ENCODE measurements at regions not wholly inside any gene's neighbourhood (a gene's known extent, or its start where the extent isn't known, plus 50 kb on each side); places are given as distances from the start of the nearest gene placed in this dataset.

DNA sequence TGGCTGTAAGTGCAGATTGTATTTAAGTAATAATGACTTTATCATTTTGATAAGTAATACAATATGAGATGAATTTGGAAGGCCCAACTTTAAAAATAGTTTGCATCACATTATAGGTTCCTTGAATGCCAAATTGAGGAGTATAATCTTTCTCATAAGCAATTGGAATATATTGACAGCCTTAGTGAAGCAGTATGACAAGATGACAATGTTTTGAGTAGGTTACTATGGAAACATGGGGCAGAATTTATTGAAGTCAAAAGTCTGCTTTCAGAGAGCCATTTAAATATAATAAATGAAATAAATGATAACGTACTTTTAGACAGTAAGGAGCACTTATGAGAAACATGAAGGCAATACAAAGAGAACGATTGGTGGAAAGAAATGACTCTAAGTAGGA, 776.4 kb downstream of the TECRL start:
- no peak for DNase-seq (ENCODE audit: low read depth, low spot score)

- no peak for DNase-seq (ENCODE audit: low read depth, low spot score)
Measured at GRCh38 chr4:63620271-63620670, 789.0 kb downstream of the TECRL start.

GRCh38 chr4:63619771-63620170, 789.5 kb downstream of the TECRL start:
- no peak for DNase-seq (ENCODE audit: low read depth, low spot score)

DNA sequence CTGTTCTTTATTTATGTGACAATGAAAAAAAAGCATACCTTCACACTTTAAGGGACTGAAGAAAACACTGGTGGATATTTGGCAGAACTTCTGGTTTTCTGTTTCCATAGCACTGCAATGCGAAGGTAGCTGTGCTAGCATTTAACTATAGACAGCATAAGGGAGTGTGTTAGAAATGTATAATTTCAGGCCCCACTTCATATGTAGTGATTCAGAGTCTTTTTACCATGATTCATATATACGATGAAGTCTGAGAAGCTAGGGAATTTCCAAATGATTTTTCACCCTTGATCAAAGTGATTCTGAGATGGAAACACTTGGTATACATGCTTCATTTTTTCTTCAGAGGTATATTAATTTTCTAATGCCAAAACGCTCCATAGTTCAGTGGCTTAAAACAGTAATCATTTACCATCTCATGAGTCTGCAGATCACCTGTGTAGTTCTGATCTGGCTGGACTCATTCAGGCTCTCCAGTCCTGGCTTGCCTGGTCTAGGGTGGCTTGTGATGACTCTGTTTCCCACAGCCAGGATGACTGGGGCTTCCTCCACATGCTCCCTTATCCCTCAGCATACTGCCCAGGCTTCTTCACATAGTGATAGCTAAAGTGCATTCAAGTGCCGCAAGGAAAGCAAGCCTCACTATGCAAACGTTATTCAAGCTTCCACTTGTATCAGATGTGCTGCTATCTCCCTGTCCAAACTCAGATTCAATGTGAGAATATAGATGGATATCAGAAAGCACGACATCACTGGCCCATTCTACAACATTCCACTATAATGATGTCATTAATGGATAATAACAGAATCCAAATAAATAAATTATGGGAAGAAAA, 790.1 kb downstream of the TECRL start:
- DNase-seq (ENCODE audit: low read depth, low spot score): no peak

GRCh38 chr4:63607169-63607872, 801.9 kb downstream of the TECRL start:
- DNase-seq (ENCODE audit: low read depth, low spot score): no peak

- no peak for DNase-seq (ENCODE audit: low read depth, low spot score)
Measured at GRCh38 chr4:63589796-63590195, 819.5 kb downstream of the TECRL start.

GRCh38 chr4:63583561-63583960, 825.7 kb downstream of the TECRL start:
- no peak for DNase-seq (ENCODE audit: low read depth, low spot score)

- no peak for DNase-seq (ENCODE audit: low read depth, low spot score)
Measured at GRCh38 chr4:63583007-63583406, 826.2 kb downstream of the TECRL start.

- DNase-seq (ENCODE audit: low read depth, low spot score): no peak
Measured at GRCh38 chr4:63580796-63581475, 828.3 kb downstream of the TECRL start.

DNA sequence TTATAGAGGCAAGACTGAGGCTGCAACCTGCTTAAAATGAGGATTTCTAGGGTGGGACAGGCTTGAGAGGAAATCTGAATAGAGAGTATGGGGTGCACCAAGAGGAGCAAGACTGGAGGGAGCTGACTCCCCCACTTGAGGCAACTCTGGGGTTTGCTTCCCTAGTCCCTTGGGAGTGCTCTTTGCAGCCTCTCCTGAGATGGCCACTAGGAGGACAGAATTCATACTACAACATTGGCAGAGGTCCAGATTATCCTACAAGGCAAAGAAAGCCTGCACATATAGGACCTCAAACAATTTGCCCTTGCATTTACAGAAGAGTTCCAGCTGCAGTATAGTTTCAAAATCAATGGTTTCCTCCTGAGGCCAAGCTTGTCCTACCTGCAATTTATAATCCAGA, 830.9 kb downstream of the TECRL start:
- DNase-seq (ENCODE audit: low read depth, low spot score): no peak

DNA sequence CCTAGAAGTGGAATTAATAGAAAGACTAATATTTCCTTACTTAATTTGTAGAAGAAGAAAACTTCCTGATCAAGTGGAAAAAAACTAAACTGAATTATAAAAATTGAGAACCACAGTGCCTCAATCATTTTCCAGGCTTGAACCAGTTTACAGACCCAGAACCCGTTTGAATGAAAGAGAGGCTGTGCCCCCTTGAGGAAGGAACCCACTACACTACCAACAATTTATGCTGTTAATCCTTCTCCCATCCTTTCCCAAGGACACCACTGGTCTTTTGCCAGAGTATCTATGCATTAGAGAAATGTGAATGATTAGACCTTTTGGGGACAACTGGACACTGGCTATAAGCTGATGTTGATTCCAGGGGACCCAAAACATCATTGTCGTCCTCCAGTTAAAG, 842.6 kb downstream of the TECRL start:
- DNase-seq (ENCODE audit: low read depth, low spot score): no peak

DNA sequence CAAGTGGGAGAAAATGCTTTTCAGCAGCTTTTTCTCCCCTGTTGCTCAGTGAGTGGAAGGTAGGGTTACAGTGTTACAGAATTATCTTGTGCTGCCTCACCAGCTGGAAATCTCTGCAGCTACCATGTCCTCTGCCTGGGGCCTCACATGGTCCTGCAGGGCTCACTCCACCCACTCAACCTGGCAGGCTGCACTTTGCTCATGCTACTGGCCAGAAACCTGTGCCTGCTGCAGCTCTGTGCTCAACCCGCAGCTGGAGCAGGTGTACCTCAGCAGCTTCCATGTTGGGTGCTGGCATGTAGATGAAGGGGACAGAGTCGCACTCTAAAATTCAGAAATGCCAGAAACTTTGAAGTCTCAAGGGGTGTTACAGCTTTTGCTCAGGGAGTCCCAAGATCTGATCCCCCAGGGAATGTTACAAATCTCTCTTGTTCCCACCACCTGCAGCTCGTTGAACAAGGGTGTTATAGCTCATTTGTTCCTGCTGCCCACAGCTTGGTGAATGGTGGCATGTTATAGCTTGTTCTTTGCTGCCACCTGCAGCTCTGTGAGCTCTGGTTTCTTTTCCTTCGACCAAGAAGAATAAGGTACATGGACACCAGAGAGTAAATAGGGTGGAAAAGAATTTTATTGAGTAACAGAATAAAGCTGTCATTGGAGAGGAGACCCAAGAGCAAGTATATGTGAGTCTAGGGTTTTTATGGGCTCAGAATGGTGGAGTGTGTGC, 845.8 kb downstream of the TECRL start:
- no peak for DNase-seq (ENCODE audit: low read depth, low spot score)

DNA sequence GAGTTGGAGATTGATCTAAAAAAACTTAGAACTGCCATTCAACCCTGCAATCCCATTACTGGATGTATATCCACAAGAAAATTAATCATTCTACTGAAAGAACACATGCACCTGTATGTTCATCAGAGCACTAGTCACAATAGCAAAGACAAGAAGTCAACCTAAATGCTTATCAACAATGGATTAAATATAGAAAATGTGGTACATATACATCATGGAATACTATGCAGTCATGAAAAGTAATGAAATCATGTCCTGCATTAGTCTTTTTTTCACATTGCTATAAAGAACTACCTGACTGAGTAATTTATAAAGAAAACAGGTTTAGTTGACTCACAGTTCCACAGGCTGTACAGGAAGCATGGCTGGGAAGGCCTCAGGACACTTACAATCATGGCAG, 850.5 kb downstream of the TECRL start:
- DNase-seq (ENCODE audit: low read depth, low spot score): no peak

GRCh38 chr4:63556332-63556731, 852.9 kb downstream of the TECRL start:
- no peak for DNase-seq (ENCODE audit: low read depth, low spot score)

DNA sequence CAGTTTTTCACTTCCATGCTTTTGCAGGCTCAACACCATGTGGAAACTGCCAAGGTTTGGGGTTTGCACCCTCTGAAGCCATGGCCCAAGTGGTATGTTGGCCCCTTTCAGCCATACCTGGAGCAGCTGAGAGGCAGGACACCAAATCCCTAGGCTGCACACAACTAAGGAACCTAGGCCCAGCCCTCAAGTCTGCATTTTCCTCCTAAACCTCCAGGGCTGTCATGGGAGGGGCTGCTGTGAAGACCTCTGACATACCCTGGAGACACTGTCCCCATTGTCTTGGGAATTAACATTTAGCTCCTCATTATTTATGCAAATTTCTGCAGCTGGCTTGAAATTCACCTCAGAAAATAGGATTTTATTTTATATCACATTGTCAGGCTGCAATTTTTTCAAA, 856.1 kb downstream of the TECRL start:
- DNase-seq (ENCODE audit: low read depth, low spot score): no peak

GRCh38 chr4:63541828-63542227, 867.4 kb downstream of the TECRL start:
- no peak for DNase-seq (ENCODE audit: low read depth, low spot score)

- no peak for DNase-seq (ENCODE audit: low read depth, low spot score)
Measured at GRCh38 chr4:63529581-63530337, 879.5 kb downstream of the TECRL start.

DNA sequence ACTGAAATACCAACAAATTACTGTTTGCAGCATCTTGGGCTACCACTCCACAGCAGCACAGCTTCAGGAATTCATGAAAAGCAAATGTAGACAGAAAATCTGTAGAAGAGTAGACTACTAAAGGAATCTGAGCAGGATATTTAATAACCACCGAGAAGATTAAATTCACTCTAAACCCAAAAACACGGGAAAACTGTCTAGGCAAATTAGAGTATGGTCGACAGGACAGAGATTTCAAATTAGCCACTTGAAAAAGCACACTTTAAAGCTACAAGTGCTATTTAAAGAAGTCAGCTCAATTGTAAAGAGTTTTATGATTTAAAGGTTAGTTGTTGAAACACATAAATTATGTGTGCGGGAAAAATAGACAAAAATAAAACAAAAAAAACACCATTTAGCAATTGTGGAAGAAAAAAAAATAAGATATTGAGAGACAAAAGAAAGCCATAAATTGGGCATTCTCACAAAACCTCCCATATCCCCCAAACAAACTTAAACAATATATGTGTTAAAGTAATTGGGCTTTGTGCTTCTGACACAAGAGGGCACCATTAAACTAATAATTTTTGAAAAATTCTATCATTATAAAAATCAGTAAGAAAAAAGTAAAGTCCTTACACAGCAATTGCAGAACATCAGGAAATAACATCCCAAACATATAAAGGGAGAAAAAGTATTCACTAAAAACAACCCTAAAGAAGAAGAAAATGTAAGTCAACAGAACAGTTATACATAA, 880.8 kb downstream of the TECRL start:
- no peak for DNase-seq (ENCODE audit: low read depth, low spot score)

DNA sequence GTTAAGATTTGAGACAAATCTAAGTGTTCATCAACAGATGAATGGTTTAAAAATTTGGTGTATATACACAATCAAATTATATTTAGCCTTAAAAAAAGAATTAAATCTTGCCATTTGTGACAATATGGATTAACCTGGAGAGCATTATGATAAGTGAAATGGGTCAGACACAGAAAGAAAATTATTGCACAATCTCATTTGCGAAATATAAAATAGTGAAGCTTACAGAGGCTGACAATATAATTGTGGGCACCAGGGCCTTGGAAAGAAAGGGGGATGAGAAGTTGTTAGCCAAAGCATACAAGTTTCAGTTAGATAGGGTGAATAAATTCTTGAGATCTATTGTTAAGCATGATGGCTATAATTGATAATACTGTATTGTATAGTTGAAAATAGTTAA, 883.0 kb downstream of the TECRL start:
- DNase-seq (ENCODE audit: low read depth, low spot score): no peak

- no peak for DNase-seq (ENCODE audit: low read depth, low spot score)
Measured at GRCh38 chr4:63524764-63525163, 884.5 kb downstream of the TECRL start.

All from pulmonary artery endothelial cell (primary cell).